Fibroblast of pulmonary artery (primary cell): ENCODE measurements at regions not wholly inside any gene's neighbourhood (a gene's known extent, or its start where the extent isn't known, plus 50 kb on each side); places are given as distances from the start of the nearest gene placed in this dataset.
"Not testable (repeated sequence)": the region's sequence is repeated elsewhere in the genome, so short reads cannot be mapped to it uniquely, and the experiment has no call there.

Experiments used
- DNase-seq: peaks from one replicate; pipeline ENCODE4 v3.0.0-alpha.2; 2010; ENCODE audit warnings: low read depth
- H3K4me3 ChIP-seq: replicated peaks from 2 replicates; pipeline ENCODE4 v1.5.1; 2011; ENCODE audit warnings: low read depth, mild to moderate bottlenecking, control low read depth, low read length, moderate library complexity
- CTCF ChIP-seq: IDR thresholded peaks from 2 replicates; pipeline ENCODE4 v1.5.1; 2011; ENCODE audit warnings: mild to moderate bottlenecking, control low read depth, low read length, inconsistent platforms; ENCODE audit errors: missing control alignments

DNA sequence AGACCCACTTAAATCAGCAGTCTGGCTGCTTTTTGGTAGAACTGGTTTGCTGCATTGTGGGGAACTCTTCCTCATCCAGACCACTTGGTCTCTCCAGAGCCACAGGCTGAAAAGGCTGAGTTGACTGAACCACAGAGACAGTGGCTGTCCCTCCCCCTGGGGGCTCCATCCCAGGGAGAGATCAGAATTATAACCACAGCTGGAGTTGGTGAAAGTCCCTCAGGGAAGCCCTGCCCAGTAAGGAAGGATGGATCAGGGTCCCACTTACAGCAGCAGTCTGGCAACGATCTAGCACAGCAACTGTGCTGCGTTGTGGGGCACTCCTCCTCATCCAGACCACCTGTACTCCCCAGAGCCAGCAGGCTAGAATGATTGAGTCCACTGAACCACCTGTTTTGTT is 212.7 kb downstream of the SOX3 start:
- H3K4me3 ChIP-seq, result no peak overlapping the region
- no peak for TF ChIP-seq CTCF
- DNase-seq, result no peak

DNA sequence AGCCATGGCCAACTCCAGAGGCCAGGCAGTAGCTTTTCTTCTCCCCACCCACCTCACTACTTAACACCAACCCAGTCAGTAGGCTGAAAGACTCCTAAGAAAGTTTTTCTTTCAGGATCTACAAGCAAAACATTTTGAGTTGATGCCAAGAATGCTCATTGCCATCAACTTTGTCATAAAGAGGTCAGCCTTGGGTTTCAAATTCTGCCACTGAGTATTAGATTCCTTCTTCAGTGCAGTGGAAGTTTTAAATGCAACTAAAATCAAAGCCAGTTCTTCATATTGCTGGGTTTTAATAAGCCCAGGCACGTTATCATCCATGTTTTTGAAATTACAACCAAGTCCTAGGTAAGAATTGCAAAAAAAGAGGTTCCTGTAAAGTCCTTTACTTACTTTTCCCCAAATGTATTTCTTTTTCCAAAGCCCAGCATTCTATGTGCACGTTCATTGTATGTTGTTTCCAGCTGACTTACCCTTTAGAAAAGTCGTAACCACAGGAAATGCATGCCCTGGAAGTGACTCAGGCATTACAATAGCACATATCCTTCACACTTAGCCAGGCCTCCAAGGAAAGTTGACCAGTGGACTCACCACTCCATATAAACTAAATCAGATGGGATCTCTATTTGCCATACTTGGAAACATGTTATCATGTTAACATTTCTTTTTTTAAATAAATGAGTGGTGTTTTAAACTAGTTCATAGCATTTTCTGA is 229.9 kb downstream of the SOX3 start:
- TF ChIP-seq CTCF, result no peak
- H3K4me3 ChIP-seq, result no peak overlapping the region
- peak; percentile 52 for DNase-seq

DNA sequence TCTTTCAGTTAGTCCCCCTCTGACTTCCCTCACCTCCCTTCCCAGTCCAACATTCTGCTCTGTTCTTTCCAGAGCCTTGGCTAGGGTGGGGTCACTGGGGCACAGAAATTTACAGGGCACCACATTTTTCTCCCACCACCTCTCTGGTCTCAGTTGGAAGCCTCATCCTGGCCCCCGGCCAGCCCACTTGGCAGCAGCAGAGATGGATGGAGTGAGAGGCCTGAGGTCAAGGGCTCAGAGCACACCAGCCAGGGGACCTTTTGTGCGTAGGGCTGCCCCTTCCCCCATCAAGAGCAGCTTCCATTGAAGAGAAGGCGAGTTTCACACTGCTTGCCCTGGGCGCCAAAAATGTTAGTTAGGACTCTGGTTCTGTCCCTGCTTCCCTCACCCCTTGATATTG is 230.9 kb downstream of the SOX3 start:
- H3K4me3 ChIP-seq, result no peak overlapping the region
- TF ChIP-seq CTCF, result no peak
- no peak for DNase-seq

DNA sequence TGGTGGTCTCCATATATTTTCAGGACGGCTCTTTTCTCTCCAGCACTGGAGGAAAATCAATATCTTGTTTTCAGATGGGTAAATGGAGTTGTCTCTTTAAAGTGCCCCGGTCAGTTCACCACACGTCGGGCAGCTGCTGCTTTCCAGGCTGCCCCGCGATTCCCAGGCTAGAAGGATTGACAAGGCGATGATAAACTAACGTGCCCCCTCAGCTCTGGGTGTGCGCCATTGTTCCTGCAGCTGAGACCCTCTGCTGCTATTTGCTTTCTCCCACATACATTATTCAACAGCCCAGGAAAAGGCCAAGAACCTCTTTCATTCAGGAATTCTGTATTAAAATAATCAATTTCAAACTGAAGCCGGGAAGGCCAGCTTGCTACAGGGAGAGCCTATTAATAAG is 254.5 kb downstream of the SOX3 start:
- no peak overlapping the region for H3K4me3 ChIP-seq
- TF ChIP-seq CTCF, result no peak

GRCh38 chrX:140249088-140249487 is 255.8 kb downstream of the SOX3 start:
- TF ChIP-seq CTCF, result no peak
- no peak overlapping the region for H3K4me3 ChIP-seq
- DNase-seq, result no peak

More for the DNA sequence above, 254.5 kb downstream of the SOX3 start:
- no peak for DNase-seq

GRCh38 chrX:140229191-140229590 is 263.9 kb upstream of the CXorf66 start:
- H3K4me3 ChIP-seq, result no peak overlapping the region
- DNase-seq, result no peak
- TF ChIP-seq CTCF, result no peak

- not testable (repeated sequence) for H3K4me3 ChIP-seq, DNase-seq
These were observed 260.7 kb upstream of the CXorf66 start for GRCh38 chrX:140226037-140226436.

DNA sequence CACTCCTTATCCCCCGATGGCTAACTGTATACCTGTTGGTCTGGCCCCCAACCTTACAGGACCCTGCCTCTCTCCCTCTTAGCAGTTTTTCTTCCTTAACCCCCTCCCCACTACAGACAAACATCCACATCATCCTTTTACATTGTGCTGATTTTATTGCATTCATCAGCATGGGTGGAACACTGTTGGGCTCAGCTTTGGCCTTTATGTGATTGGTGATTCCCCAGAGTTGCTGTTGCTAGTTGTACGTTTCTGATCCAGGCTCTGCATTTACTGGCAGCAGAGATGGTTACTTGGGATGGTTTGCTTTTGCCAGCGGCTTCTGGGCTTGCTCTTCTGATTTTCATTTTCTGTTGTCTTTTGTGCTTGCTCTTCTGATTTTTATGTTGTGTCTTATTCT is 250.6 kb upstream of the CXorf66 start:
- not testable (repeated sequence) for H3K4me3 ChIP-seq, DNase-seq

GRCh38 chrX:140214518-140214917 is 249.2 kb upstream of the CXorf66 start:
- DNase-seq, H3K4me3 ChIP-seq: not testable (repeated sequence)
